WI38 (cell line): ENCODE measurements at regions not wholly inside any gene's neighbourhood (a gene's known extent, or its start where the extent isn't known, plus 50 kb on each side); places are given as distances from the start of the nearest gene placed in this dataset.
A peak's percentile ranks its signal among the peaks of the same experiment; 100 is the strongest.

Experiments
- H3K4me3 ChIP-seq: 2 replicates; pipeline ENCODE4 v1.5.1; 2011; ENCODE audit warnings: low read depth, mild to moderate bottlenecking, control low read depth, low read length
- TF ChIP-seq, protein P1 (sequence below): IDR thresholded peaks from 2 replicates; pipeline ENCODE4 v1.5.1; 2012; ENCODE audit warnings: low read depth, mild to moderate bottlenecking, control low read depth, low read length

- TF ChIP-seq, protein P1, sequence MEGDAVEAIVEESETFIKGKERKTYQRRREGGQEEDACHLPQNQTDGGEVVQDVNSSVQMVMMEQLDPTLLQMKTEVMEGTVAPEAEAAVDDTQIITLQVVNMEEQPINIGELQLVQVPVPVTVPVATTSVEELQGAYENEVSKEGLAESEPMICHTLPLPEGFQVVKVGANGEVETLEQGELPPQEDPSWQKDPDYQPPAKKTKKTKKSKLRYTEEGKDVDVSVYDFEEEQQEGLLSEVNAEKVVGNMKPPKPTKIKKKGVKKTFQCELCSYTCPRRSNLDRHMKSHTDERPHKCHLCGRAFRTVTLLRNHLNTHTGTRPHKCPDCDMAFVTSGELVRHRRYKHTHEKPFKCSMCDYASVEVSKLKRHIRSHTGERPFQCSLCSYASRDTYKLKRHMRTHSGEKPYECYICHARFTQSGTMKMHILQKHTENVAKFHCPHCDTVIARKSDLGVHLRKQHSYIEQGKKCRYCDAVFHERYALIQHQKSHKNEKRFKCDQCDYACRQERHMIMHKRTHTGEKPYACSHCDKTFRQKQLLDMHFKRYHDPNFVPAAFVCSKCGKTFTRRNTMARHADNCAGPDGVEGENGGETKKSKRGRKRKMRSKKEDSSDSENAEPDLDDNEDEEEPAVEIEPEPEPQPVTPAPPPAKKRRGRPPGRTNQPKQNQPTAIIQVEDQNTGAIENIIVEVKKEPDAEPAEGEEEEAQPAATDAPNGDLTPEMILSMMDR = no peak
- H3K4me3 ChIP-seq = no peak overlapping the region
These were observed 78.7 kb upstream of the ARAP3 start for GRCh38 chr5:141760753-141761152.

- no peak overlapping the region for H3K4me3 ChIP-seq
- TF ChIP-seq, protein P1 = no peak
These were observed 78.2 kb upstream of the ARAP3 start for GRCh38 chr5:141760193-141760592.

GRCh38 chr5:141758310-141758998, 76.4 kb upstream of the ARAP3 start:
- no peak overlapping the region for H3K4me3 ChIP-seq
- TF ChIP-seq, protein P1 = no peak

DNA sequence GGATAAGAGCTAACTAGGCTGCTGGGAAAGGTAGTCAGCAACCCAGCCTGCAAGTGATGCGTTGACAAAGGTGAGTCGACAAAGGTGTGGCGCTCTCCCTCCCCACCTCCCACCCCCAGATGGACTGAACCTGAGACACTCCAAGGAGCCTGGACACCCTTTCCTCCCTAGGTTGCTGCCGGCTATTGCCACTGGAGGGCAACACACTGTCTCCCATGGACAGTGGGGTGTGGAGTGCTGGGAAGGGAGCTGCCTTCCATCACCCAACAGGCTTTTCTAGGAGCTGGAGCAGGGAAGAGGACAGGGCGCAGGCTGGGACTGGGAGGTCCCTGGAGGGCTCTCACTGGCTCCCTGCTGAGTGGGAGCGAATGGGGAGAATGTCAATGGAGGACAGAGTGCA, 75.4 kb upstream of the ARAP3 start:
- no peak overlapping the region for H3K4me3 ChIP-seq
- TF ChIP-seq, protein P1 = peak; percentile 37; the same call in 1 of the 2 replicates

DNA sequence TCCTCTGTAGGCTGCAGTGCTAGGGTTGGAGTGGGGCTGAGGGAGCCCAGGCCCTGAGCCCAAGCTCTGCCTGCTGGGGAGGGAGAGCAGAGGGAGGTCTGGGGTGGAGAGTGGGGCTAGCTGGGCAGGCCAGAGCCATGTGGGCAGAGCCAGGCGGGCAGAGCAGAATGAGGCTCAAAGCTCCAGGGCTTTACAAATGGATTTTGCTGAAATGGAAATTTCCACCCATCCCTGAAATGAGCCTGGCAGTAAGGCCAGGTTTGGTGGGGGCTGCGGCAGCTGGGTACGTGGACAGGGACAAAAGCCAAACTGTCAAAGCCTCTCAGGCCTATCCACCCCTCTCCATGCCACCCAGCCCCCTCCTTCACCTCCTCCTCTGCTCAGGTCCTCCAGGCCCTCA, 74.2 kb upstream of the ARAP3 start:
- TF ChIP-seq, protein P1 = no peak
- no peak overlapping the region for H3K4me3 ChIP-seq

GRCh38 chr5:141753971-141754713, 72.1 kb upstream of the ARAP3 start:
- TF ChIP-seq, protein P1 = no peak
- no peak overlapping the region for H3K4me3 ChIP-seq
